Nephron (organoid): ENCODE measurements at regions not wholly inside any gene's neighbourhood (a gene's known extent, or its start where the extent isn't known, plus 50 kb on each side); places are given as distances from the start of the nearest gene placed in this dataset.

ENCODE experiments used
- H3K27ac Mint-ChIP-seq, 3 experiments: 2 replicates each; pipeline ENCODE4 v1.8.0; 2020; ENCODE audit warnings: mixed read lengths in 3 of 3, mild to moderate bottlenecking in 2 of 3, moderate library complexity in 1 of 3
- H3K27me3 Mint-ChIP-seq: 2 replicates; pipeline ENCODE4 v1.8.0; 2021; ENCODE audit warnings: low read depth, mild to moderate bottlenecking, moderate library complexity, mixed read lengths
- H3K36me3 Mint-ChIP-seq: 2 replicates; pipeline ENCODE4 v1.8.0; 2020; ENCODE audit warnings: low read depth, mixed read lengths
- H3K4me1 Mint-ChIP-seq: 2 replicates; pipeline ENCODE4 v1.8.0; 2020; ENCODE audit warnings: mixed read lengths
- H3K4me3 Mint-ChIP-seq, 3 experiments: 2 replicates each; pipeline ENCODE4 v1.8.0; 2020; ENCODE audit warnings: mild to moderate bottlenecking in 3 of 3, mixed read lengths in 3 of 3, moderate library complexity in 2 of 3
- H3K9me3 Mint-ChIP-seq: 2 replicates; pipeline ENCODE4 v1.8.0; 2020; ENCODE audit warnings: mixed read lengths
- CTCF ChIP-seq, 3 experiments: fragments of 200-600 bp; sonication (generic); IDR thresholded peaks; one replicate each; pipeline ENCODE4 v1.5.0; 2021; ENCODE audit warnings: antibody characterized with exemption in 3 of 3; ENCODE audit not compliant: unreplicated experiment in 3 of 3

GRCh38 chr1:4165686-4166300, 265.7 kb upstream of the C1orf174 start:
- H3K36me3 Mint-ChIP-seq = no peaks in the 10 kb centered on the region
- no peak overlapping the region for H3K4me3 Mint-ChIP-seq
- no peaks in the 10 kb centered on the region for H3K9me3 Mint-ChIP-seq
- H3K27me3 Mint-ChIP-seq = peaks cover 66% of the 10 kb centered on the region
- no peak for TF ChIP-seq CTCF (IDR thresholded peaks at IDR 0.05; ENCODE audit: unreplicated experiment in 3 of 3)
- H3K27ac Mint-ChIP-seq = peak overlapping the region in 1 of 3 experiments; percentile 69
- H3K4me1 Mint-ChIP-seq = peaks cover 15% of the 10 kb centered on the region

GRCh38 chr1:4166713-4167112, 266.6 kb upstream of the C1orf174 start:
- Mint-ChIP-seq H3K27ac (peak overlapping the region; percentile 10 to 46 (median 17)), H3K36me3 (no peaks in the 10 kb centered on the region), H3K27me3 (peaks cover 71% of the 10 kb centered on the region), H3K9me3 (no peaks in the 10 kb centered on the region), H3K4me1 (peaks cover 19% of the 10 kb centered on the region), H3K4me3 (peak overlapping the region in 1 of 3 experiments; percentile 40)
- no peak for TF ChIP-seq CTCF (IDR thresholded peaks at IDR 0.05; ENCODE audit: unreplicated experiment in 3 of 3)

- no peaks in the 10 kb centered on the region for H3K9me3 Mint-ChIP-seq
- no peak for TF ChIP-seq CTCF (IDR thresholded peaks at IDR 0.05; ENCODE audit: unreplicated experiment in 3 of 3)
- no peaks in the 10 kb centered on the region for H3K36me3 Mint-ChIP-seq
- H3K27ac Mint-ChIP-seq = no peak overlapping the region
- H3K4me3 Mint-ChIP-seq = no peak overlapping the region
- H3K27me3 Mint-ChIP-seq = peaks cover 61% of the 10 kb centered on the region
- peaks cover 30% of the 10 kb centered on the region for H3K4me1 Mint-ChIP-seq
Observed at GRCh38 chr1:4169991-4170390, 269.9 kb upstream of the C1orf174 start.

- Mint-ChIP-seq H3K36me3 (no peaks in the 10 kb centered on the region), H3K27ac (no peak overlapping the region), H3K9me3 (no peaks in the 10 kb centered on the region), H3K27me3 (peaks cover 57% of the 10 kb centered on the region), H3K4me3 (no peak overlapping the region), H3K4me1 (peaks cover 26% of the 10 kb centered on the region)
- no peak for TF ChIP-seq CTCF (IDR thresholded peaks at IDR 0.05; ENCODE audit: unreplicated experiment in 3 of 3)
Observed at GRCh38 chr1:4170548-4171340, 270.7 kb upstream of the C1orf174 start.

GRCh38 chr1:4171480-4172450, 271.7 kb upstream of the C1orf174 start:
- peaks cover 52% of the 10 kb centered on the region for H3K27me3 Mint-ChIP-seq
- H3K9me3 Mint-ChIP-seq = no peaks in the 10 kb centered on the region
- no peak for TF ChIP-seq CTCF (IDR thresholded peaks at IDR 0.05; ENCODE audit: unreplicated experiment in 3 of 3)
- H3K36me3 Mint-ChIP-seq = no peaks in the 10 kb centered on the region
- peaks cover 18% of the 10 kb centered on the region for H3K4me1 Mint-ChIP-seq
- H3K4me3 Mint-ChIP-seq = no peak overlapping the region
- no peak overlapping the region for H3K27ac Mint-ChIP-seq
